HL-60 (cell line): ENCODE measurements at regions not wholly inside any gene's neighbourhood (a gene's known extent, or its start where the extent isn't known, plus 50 kb on each side); places are given as distances from the start of the nearest gene placed in this dataset.

Experiments used
- POLR2AphosphoS5 ChIP-seq: IDR thresholded peaks from 2 replicates; pipeline ENCODE4 v1.6.1; 2012; ENCODE audit warnings: low read depth
- TF ChIP-seq, protein P1 (sequence below): IDR thresholded peaks from one replicate; pipeline ENCODE4 v1.5.1; 2011; ENCODE audit warnings: low read length, control low read depth, inconsistent platforms; ENCODE audit not compliant: insufficient read depth
- TF ChIP-seq, protein P2 (sequence below): IDR thresholded peaks from 2 replicates; pipeline ENCODE4 v1.6.1; 2012; ENCODE audit warnings: low read depth; ENCODE audit not compliant: insufficient replicate concordance

- TF ChIP-seq, protein P1, sequence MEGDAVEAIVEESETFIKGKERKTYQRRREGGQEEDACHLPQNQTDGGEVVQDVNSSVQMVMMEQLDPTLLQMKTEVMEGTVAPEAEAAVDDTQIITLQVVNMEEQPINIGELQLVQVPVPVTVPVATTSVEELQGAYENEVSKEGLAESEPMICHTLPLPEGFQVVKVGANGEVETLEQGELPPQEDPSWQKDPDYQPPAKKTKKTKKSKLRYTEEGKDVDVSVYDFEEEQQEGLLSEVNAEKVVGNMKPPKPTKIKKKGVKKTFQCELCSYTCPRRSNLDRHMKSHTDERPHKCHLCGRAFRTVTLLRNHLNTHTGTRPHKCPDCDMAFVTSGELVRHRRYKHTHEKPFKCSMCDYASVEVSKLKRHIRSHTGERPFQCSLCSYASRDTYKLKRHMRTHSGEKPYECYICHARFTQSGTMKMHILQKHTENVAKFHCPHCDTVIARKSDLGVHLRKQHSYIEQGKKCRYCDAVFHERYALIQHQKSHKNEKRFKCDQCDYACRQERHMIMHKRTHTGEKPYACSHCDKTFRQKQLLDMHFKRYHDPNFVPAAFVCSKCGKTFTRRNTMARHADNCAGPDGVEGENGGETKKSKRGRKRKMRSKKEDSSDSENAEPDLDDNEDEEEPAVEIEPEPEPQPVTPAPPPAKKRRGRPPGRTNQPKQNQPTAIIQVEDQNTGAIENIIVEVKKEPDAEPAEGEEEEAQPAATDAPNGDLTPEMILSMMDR: no peak
- TF ChIP-seq, protein P2, sequence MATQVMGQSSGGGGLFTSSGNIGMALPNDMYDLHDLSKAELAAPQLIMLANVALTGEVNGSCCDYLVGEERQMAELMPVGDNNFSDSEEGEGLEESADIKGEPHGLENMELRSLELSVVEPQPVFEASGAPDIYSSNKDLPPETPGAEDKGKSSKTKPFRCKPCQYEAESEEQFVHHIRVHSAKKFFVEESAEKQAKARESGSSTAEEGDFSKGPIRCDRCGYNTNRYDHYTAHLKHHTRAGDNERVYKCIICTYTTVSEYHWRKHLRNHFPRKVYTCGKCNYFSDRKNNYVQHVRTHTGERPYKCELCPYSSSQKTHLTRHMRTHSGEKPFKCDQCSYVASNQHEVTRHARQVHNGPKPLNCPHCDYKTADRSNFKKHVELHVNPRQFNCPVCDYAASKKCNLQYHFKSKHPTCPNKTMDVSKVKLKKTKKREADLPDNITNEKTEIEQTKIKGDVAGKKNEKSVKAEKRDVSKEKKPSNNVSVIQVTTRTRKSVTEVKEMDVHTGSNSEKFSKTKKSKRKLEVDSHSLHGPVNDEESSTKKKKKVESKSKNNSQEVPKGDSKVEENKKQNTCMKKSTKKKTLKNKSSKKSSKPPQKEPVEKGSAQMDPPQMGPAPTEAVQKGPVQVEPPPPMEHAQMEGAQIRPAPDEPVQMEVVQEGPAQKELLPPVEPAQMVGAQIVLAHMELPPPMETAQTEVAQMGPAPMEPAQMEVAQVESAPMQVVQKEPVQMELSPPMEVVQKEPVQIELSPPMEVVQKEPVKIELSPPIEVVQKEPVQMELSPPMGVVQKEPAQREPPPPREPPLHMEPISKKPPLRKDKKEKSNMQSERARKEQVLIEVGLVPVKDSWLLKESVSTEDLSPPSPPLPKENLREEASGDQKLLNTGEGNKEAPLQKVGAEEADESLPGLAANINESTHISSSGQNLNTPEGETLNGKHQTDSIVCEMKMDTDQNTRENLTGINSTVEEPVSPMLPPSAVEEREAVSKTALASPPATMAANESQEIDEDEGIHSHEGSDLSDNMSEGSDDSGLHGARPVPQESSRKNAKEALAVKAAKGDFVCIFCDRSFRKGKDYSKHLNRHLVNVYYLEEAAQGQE: no peak
- TF ChIP-seq POLR2AphosphoS5: no peak
These were observed 170.9 kb upstream of the TBCA start for GRCh38 chr5:77947041-77947428.
